H1 (cell line): ENCODE measurements at regions not wholly inside any gene's neighbourhood (a gene's known extent, or its start where the extent isn't known, plus 50 kb on each side); places are given as distances from the start of the nearest gene placed in this dataset.

Experiments used
- CTCF ChIA-PET: fragments of 300-600 bp; sonication (Branson Sonifier 250); formaldehyde crosslinking; loops from one replicate; lab custom pipeline; 2021; ENCODE audit not compliant: partially characterized antibody; lab: Charles Lee
- POLR2A ChIA-PET: fragments of 300-600 bp; sonication (Branson Sonifier 250); formaldehyde crosslinking; loops from one replicate; lab custom pipeline; 2021; ENCODE audit warnings: inconsistent platforms; ENCODE audit not compliant: partially characterized antibody; lab: Charles Lee
- DNase-seq, 2 experiments: peaks; one replicate each; pipeline versions ENCODE4 v3.0.0 to v3.0.0-alpha.2; 2010 to 2022; ENCODE audit warnings: low spot score in 2 of 2, low read depth in 1 of 2, mixed read lengths in 1 of 2
- FAIRE-seq: peaks from 2 replicates; lab custom pipeline; 2011; peaks lifted over from hg19 to GRCh38; lab: Jason Lieb, UNC
- H2AFZ ChIP-seq: 2 replicates; pipeline ENCODE4 v1.8.1; 2012; ENCODE audit warnings: low read length, inconsistent platforms
- H2AK5ac ChIP-seq: 2 replicates; pipeline ENCODE4 v1.6.1; 2013; ENCODE audit warnings: low read depth, low read length
- H2BK120ac ChIP-seq: replicated peaks from 2 replicates; pipeline ENCODE3; 2013; ENCODE audit warnings: low read depth, low read length, inconsistent platforms
- H2BK12ac ChIP-seq: 2 replicates; pipeline ENCODE4 v1.6.1; 2013; ENCODE audit warnings: low read depth, low read length
- H2BK15ac ChIP-seq: 2 replicates; pipeline ENCODE4 v1.6.1; 2013; ENCODE audit warnings: low read length
- H2BK20ac ChIP-seq: 2 replicates; pipeline ENCODE4 v1.6.1; 2013; ENCODE audit warnings: low read length
- H2BK5ac ChIP-seq: 2 replicates; pipeline ENCODE4 v1.6.1; 2013; ENCODE audit warnings: low read depth, low read length
- H3K14ac ChIP-seq: 2 replicates; pipeline ENCODE4 v1.6.1; 2013; ENCODE audit warnings: inconsistent platforms; ENCODE audit not compliant: insufficient read length
- H3K18ac ChIP-seq: 2 replicates; pipeline ENCODE4 v1.6.1; 2013; ENCODE audit warnings: low read length; ENCODE audit errors: extremely low read depth
- H3K23ac ChIP-seq: 2 replicates; pipeline ENCODE4 v1.6.1; 2013; ENCODE audit warnings: inconsistent platforms; ENCODE audit not compliant: insufficient read length
- H3K23me2 ChIP-seq: 2 replicates; pipeline ENCODE4 v1.6.1; 2013; ENCODE audit warnings: low read depth, low read length
- H3K27ac ChIP-seq: 2 replicates; pipeline ENCODE4 v1.6.1; 2011; ENCODE audit warnings: low read depth, low read length, inconsistent platforms
- H3K27me3 ChIP-seq, 4 experiments: replicated peaks in 1 of 4; 1 replicate in 1 of 4; 2 replicates in 3 of 4; pipeline versions ENCODE4 v1.6.1 to v1.8.1; 2011 to 2013; ENCODE audit warnings: low read length in 3 of 4, mild to moderate bottlenecking in 3 of 4, inconsistent platforms in 2 of 4, mixed read lengths in 2 of 4, moderate library complexity in 1 of 4; ENCODE audit not compliant: control insufficient read depth in 3 of 4, insufficient read depth in 3 of 4; ENCODE audit errors: extremely low read depth in 1 of 4
- H3K36me3 ChIP-seq, 4 experiments: 2 replicates each; pipeline versions ENCODE4 v1.6.1 to v1.8.1; 2011 to 2013; ENCODE audit warnings: mild to moderate bottlenecking in 4 of 4, low read length in 3 of 4, moderate library complexity in 2 of 4, control low read depth in 1 of 4, inconsistent platforms in 1 of 4; ENCODE audit not compliant: insufficient read depth in 4 of 4, control insufficient read depth in 2 of 4
- H3K4ac ChIP-seq: replicated peaks from 2 replicates; pipeline ENCODE3; 2013; ENCODE audit warnings: low read length, low read depth, mixed read lengths, inconsistent platforms; ENCODE audit not compliant: insufficient read length
- H3K4me1 ChIP-seq, 4 experiments: replicated peaks in 1 of 4; 1 replicate in 1 of 4; 2 replicates in 3 of 4; pipeline versions ENCODE4 v1.6.1 to v1.8.1; 2011 to 2013; ENCODE audit warnings: low read length in 3 of 4, inconsistent platforms in 2 of 4, mixed read lengths in 1 of 4; ENCODE audit not compliant: insufficient read depth in 4 of 4, control insufficient read depth in 3 of 4
- H3K4me2 ChIP-seq, 2 experiments: 2 replicates each; pipeline versions ENCODE4 v1.6.1 to v1.8.1; 2011 to 2013; ENCODE audit warnings: low read depth in 2 of 2, low read length in 2 of 2, control low read depth in 1 of 2, inconsistent platforms in 1 of 2, mild to moderate bottlenecking in 1 of 2; ENCODE audit not compliant: insufficient read depth in 1 of 2
- H3K4me3 ChIP-seq, 4 experiments: fragments of 200-600, 300-600 bp in 1 of 4; sonication (generic), shearing (Covaris generic), sonication (Bioruptor Twin) in 1 of 4; 2 replicates each; pipeline versions ENCODE4 v1.5.1 to v1.8.1; 2011 to 2016; ENCODE audit warnings: low read length in 4 of 4, low read depth in 3 of 4, control low read depth in 2 of 4, inconsistent platforms in 2 of 4, mild to moderate bottlenecking in 2 of 4, mixed read lengths in 1 of 4, moderate library complexity in 1 of 4; ENCODE audit not compliant: insufficient read depth in 2 of 4; ENCODE audit errors: extremely low read depth in 1 of 4
- H3K56ac ChIP-seq: replicated peaks from 2 replicates; pipeline ENCODE3; 2013; ENCODE audit warnings: low read depth, mild to moderate bottlenecking, mixed read lengths, low read length, inconsistent platforms; ENCODE audit not compliant: insufficient read length
- H3K79me1 ChIP-seq: 2 replicates; pipeline ENCODE4 v1.6.1; 2013; ENCODE audit warnings: low read depth, low read length, control low read depth
- H3K79me2 ChIP-seq, 2 experiments: 2 replicates each; pipeline versions ENCODE4 v1.6.1 to v1.8.1; 2012 to 2013; ENCODE audit warnings: low read length in 2 of 2, mild to moderate bottlenecking in 2 of 2, inconsistent platforms in 1 of 2; ENCODE audit not compliant: insufficient read depth in 2 of 2, control insufficient read depth in 1 of 2
- H3K9ac ChIP-seq, 4 experiments: replicated peaks in 1 of 4; 1 replicate in 1 of 4; 2 replicates in 3 of 4; pipeline versions ENCODE4 v1.6.1 to v1.8.1; 2011 to 2013; ENCODE audit warnings: low read depth in 3 of 4, low read length in 3 of 4, control low read depth in 2 of 4, mild to moderate bottlenecking in 2 of 4, moderate library complexity in 2 of 4, inconsistent platforms in 1 of 4; ENCODE audit errors: extremely low read depth in 1 of 4
- H3K9me3 ChIP-seq, 2 experiments: 2 replicates each; pipeline versions ENCODE4 v1.6.1 to v1.8.1; 2012 to 2013; ENCODE audit warnings: mild to moderate bottlenecking in 2 of 2, moderate library complexity in 2 of 2, control low read depth in 1 of 2, inconsistent platforms in 1 of 2, low read depth in 1 of 2, low read length in 1 of 2, mixed read lengths in 1 of 2; ENCODE audit not compliant: insufficient read depth in 2 of 2
- H4K20me1 ChIP-seq, 2 experiments: replicated peaks in 1 of 2; 2 replicates each; pipeline versions ENCODE3 to v1.8.1; 2011 to 2013; ENCODE audit warnings: inconsistent platforms in 2 of 2, low read length in 2 of 2, mild to moderate bottlenecking in 1 of 2; ENCODE audit not compliant: insufficient read depth in 2 of 2, control insufficient read depth in 1 of 2
- H4K5ac ChIP-seq: 2 replicates; pipeline ENCODE4 v1.6.1; 2013; ENCODE audit warnings: low read length, low read depth, mixed read lengths, inconsistent platforms; ENCODE audit not compliant: insufficient read length
- H4K8ac ChIP-seq: 2 replicates; pipeline ENCODE4 v1.8.0; 2013; ENCODE audit warnings: mild to moderate bottlenecking, moderate library complexity, low read length, inconsistent platforms; ENCODE audit not compliant: insufficient read depth; ENCODE audit errors: extremely low read depth
- H4K91ac ChIP-seq: replicated peaks from 2 replicates; pipeline ENCODE3; 2013; ENCODE audit warnings: low read length, mixed read lengths, inconsistent platforms; ENCODE audit not compliant: insufficient read length
- ASH2L ChIP-seq: fragments of 200-600, 300-600 bp; sonication (generic); IDR thresholded peaks from one replicate; pipeline ENCODE4 v1.7.1; 2017; ENCODE audit warnings: low read length
- BACH1 ChIP-seq: IDR thresholded peaks from 2 replicates; pipeline ENCODE4 v1.6.1; 2012; ENCODE audit warnings: low read length, improper control_type of control experiment
- CEBPB ChIP-seq: IDR thresholded peaks from 2 replicates; pipeline ENCODE4 v1.6.1; 2012; ENCODE audit warnings: low read depth, low read length
- CTCF ChIP-seq, 3 experiments: IDR thresholded peaks; 1 replicate in 2 of 3; 2 replicates in 1 of 3; pipeline versions ENCODE4 v1.5.1 to v1.6.1; 2011; ENCODE audit warnings: low read length in 3 of 3, mild to moderate bottlenecking in 3 of 3, inconsistent platforms in 2 of 3, low read depth in 1 of 3, moderate library complexity in 1 of 3; ENCODE audit not compliant: insufficient read depth in 1 of 3; ENCODE audit errors: control extremely low read depth in 1 of 3
- EP300 ChIP-seq, 2 experiments: IDR thresholded peaks; 1 replicate in 1 of 2; 2 replicates in 1 of 2; pipeline ENCODE4 v1.6.1; 2011 to 2012; ENCODE audit warnings: low read depth in 2 of 2, low read length in 2 of 2, mild to moderate bottlenecking in 2 of 2, borderline replicate concordance in 1 of 2, inconsistent platforms in 1 of 2, moderate library complexity in 1 of 2
- EZH2 ChIP-seq: fragments of 200-600 bp; sonication (generic); IDR thresholded peaks from 2 replicates; pipeline ENCODE4 v1.7.1; 2012; ENCODE audit warnings: low read depth, mild to moderate bottlenecking, moderate library complexity, low read length, inconsistent platforms; ENCODE audit not compliant: severe bottlenecking
- JUN ChIP-seq: IDR thresholded peaks from 2 replicates; pipeline ENCODE4 v1.6.1; 2011; ENCODE audit warnings: low read depth, mild to moderate bottlenecking, improper control_type of control experiment, low read length
- PHF8 ChIP-seq: fragments of 200-600 bp; sonication (generic); conservative IDR thresholded peaks from 2 replicates; pipeline ENCODE4 v1.7.1; 2012; ENCODE audit warnings: low read depth, mild to moderate bottlenecking, inconsistent platforms, low read length, moderate library complexity
- RBBP5 ChIP-seq: IDR thresholded peaks from 2 replicates; pipeline ENCODE4 v1.7.1; 2012; ENCODE audit warnings: low read depth, mild to moderate bottlenecking, inconsistent platforms, low read length, moderate library complexity, borderline replicate concordance
- USF2 ChIP-seq: IDR thresholded peaks from 2 replicates; pipeline ENCODE4 v1.6.1; 2011; ENCODE audit warnings: low read length, improper control_type of control experiment
- ZNF274 ChIP-seq: IDR thresholded peaks from 2 replicates; pipeline ENCODE4 v1.7.0; 2012; ENCODE audit warnings: low read length, borderline replicate concordance; ENCODE audit errors: extremely low read depth
- WGBS, 2 experiments: shearing (Covaris generic) in 1 of 2; methylation state at CpG; one replicate each; pipeline versions ENCODE4 v1.1.6 to v1.1.7; 2013 to 2015; ENCODE audit warnings: low lambda C conversion rate in 2 of 2, mixed read lengths in 2 of 2, inconsistent platforms in 1 of 2, low coverage in 1 of 2, missing lambda C conversion rate in 1 of 2; ENCODE audit not compliant: insufficient replicate concordance in 2 of 2, insufficient coverage in 1 of 2, insufficient read length in 1 of 2; ENCODE audit errors: extremely low coverage in 1 of 2, missing lambda C conversion rate in 1 of 2; 5-methylcytosine and 5-hydroxymethylcytosine counted together

- CTCF ChIA-PET: interaction anchor here (0.7 to 1.9 kb wide), 6 partner anchors 11 to 544 kb away, joined by 3 to 4 read pairs (median 3); no protein-coding TSS in a partner anchor
- H4K5ac ChIP-seq: no peak overlapping the region
- no peak for TF ChIP-seq RBBP5
- no peak for TF ChIP-seq PHF8
- TF ChIP-seq CTCF (IDR thresholded peaks at IDR 0.05; ENCODE audit: control extremely low read depth in 1 of 3, insufficient read depth in 1 of 3, low read depth in 1 of 3, low read length in 3 of 3): no peak
- no peak for TF ChIP-seq CEBPB
- no peak for TF ChIP-seq EZH2
- TF ChIP-seq ZNF274: no peak
- TF ChIP-seq ASH2L: no peak
- no peak for TF ChIP-seq BACH1
- no peak for TF ChIP-seq EP300 (IDR thresholded peaks at IDR 0.05; ENCODE audit: borderline replicate concordance in 1 of 2, low read depth in 2 of 2, low read length in 2 of 2)
- no peak for TF ChIP-seq JUN
- TF ChIP-seq USF2: no peak
- TF ChIP-seq, all 59 proteins: peak for 0
- H2AK5ac ChIP-seq: no peak overlapping the region
- no peak overlapping the region for H2AFZ ChIP-seq
- no peak overlapping the region for H3K23ac ChIP-seq
- no peak overlapping the region for H2BK120ac ChIP-seq
- H3K4me2 ChIP-seq: no peak overlapping the region
- H3K4me1 ChIP-seq: peaks cover 0 to 5% (median 1%) of the 10 kb centered on the region in 4 experiments; a peak in 2 of 7 replicates
- no peak overlapping the region for H4K91ac ChIP-seq
- no peaks in the 10 kb centered on the region for H3K79me2 ChIP-seq
- no peaks in the 10 kb centered on the region for H3K9me3 ChIP-seq
- POLR2A ChIA-PET: no interaction called here
- H3K56ac ChIP-seq: no peak overlapping the region
- no peak overlapping the region for H2BK20ac ChIP-seq
- no peak overlapping the region for H3K18ac ChIP-seq
- H2BK12ac ChIP-seq: no peak overlapping the region
- no peak for DNase-seq
- H3K79me1 ChIP-seq: no peaks in the 10 kb centered on the region
- H4K20me1 ChIP-seq: no peaks in the 10 kb centered on the region
- H2BK5ac ChIP-seq: no peak overlapping the region
- no peaks in the 10 kb centered on the region for H3K23me2 ChIP-seq
- H3K4me3 ChIP-seq: no peak overlapping the region
- H2BK15ac ChIP-seq: no peak overlapping the region
- no peaks in the 10 kb centered on the region for H3K27me3 ChIP-seq
- no peak overlapping the region for H3K27ac ChIP-seq
- no peaks in the 10 kb centered on the region for H3K36me3 ChIP-seq
- 92% methylated on average over 5 of the region's 5 CpGs; no CpG with 5 or more reads in 1 of the 2 experiments for WGBS, 2 experiments
- no peak overlapping the region for H3K14ac ChIP-seq
- FAIRE-seq: no peak
- H4K8ac ChIP-seq: no peak overlapping the region
- no peak overlapping the region for H3K9ac ChIP-seq
- H3K4ac ChIP-seq: no peak overlapping the region
These were observed 60.6 kb upstream of the ATXN1 start for GRCh38 chr6:16821834-16822264.
